SK-N-MC (cell line): ENCODE measurements at regions not wholly inside any gene's neighbourhood (a gene's known extent, or its start where the extent isn't known, plus 50 kb on each side); places are given as distances from the start of the nearest gene placed in this dataset.

ENCODE experiments used
- DNase-seq: peaks from one replicate; pipeline ENCODE4 v3.0.0-alpha.2; 2011; ENCODE audit warnings: low read depth, low spot score
- H3K27ac ChIP-seq: fragments of 200-600 bp; sonication (generic); 2 replicates; pipeline ENCODE4 v1.5.1; 2016; ENCODE audit warnings: mixed run types
- H3K36me3 ChIP-seq: fragments of 200-600 bp; sonication (generic); 2 replicates; pipeline ENCODE4 v1.6.1; 2017; ENCODE audit warnings: antibody characterized with exemption, low read length, mixed read lengths; ENCODE audit not compliant: insufficient read depth
- H3K4me3 ChIP-seq: fragments of 200-600 bp; sonication (generic); 2 replicates; pipeline ENCODE4 v1.5.1; 2016
- H3K9ac ChIP-seq: fragments of 200-600 bp; sonication (generic); 2 replicates; pipeline ENCODE4 v1.8.0; 2017; ENCODE audit warnings: mixed run types, mixed read lengths; ENCODE audit not compliant: insufficient read length
- H3K9me3 ChIP-seq: fragments of 200-600 bp; sonication (generic); 2 replicates; pipeline ENCODE4 v1.6.1; 2017; ENCODE audit warnings: low read depth, mild to moderate bottlenecking, antibody characterized with exemption, low read length, moderate library complexity, mixed read lengths
- EZH2 ChIP-seq: fragments of 200-600 bp; sonication (generic); IDR thresholded peaks from one replicate; pipeline ENCODE4 v1.6.1; 2017; ENCODE audit warnings: antibody characterized with exemption
- FOXP2 ChIP-seq: optimal IDR thresholded peaks from 2 replicates; pipeline ENCODE3; 2011; ENCODE audit warnings: mild to moderate bottlenecking, moderate library complexity; ENCODE audit not compliant: insufficient read depth; ENCODE audit errors: extremely low read length, control extremely low read depth
- POLR2AphosphoS5 ChIP-seq: IDR thresholded peaks from 2 replicates; pipeline ENCODE4 v1.6.1; 2012; ENCODE audit warnings: mild to moderate bottlenecking, low read depth, low read length, borderline replicate concordance

GRCh38 chr4:126568652-126569570, 1063.8 kb upstream of the INTU start:
- Histone ChIP-seq H3K4me3 (no peak overlapping the region), H3K27ac (peak overlapping the region; percentile 5; the same call in 1 of the 2 replicates), H3K9ac (no peak overlapping the region), H3K36me3 (no peaks in the 10 kb centered on the region), H3K9me3 (no peaks in the 10 kb centered on the region)
- no peak for DNase-seq
- TF ChIP-seq POLR2AphosphoS5 (no peak), EZH2 (no peak), FOXP2 (no peak)

DNA sequence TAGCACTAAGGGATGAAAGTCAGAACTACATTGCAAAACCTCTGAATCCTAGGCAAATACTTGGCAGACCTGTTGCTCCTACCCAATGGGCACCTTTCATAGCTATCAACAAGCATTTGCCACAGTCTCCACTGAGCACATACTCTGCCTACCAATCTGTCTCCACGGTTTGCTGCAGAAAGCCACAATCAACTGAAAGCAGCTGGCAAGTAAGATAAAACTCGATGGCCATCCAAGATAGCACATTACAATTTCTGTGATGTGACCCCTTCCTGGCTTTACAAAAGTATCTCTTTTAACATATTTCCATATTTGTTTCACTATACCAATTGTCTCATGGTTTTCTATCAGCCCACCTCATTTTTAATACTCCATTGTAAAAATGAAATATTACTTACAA, 1060.5 kb upstream of the INTU start:
- Histone ChIP-seq H3K36me3 (no peaks in the 10 kb centered on the region), H3K9me3 (no peaks in the 10 kb centered on the region), H3K27ac (no peak overlapping the region), H3K9ac (no peak overlapping the region), H3K4me3 (no peak overlapping the region)
- DNase-seq = no peak
- no peak for TF ChIP-seq FOXP2
- no peak for TF ChIP-seq EZH2
- no peak for TF ChIP-seq POLR2AphosphoS5

GRCh38 chr4:126582737-126583136, 1050.0 kb upstream of the INTU start:
- H3K4me3 ChIP-seq = no peak overlapping the region
- no peak for TF ChIP-seq FOXP2
- TF ChIP-seq POLR2AphosphoS5 = no peak
- no peak for TF ChIP-seq EZH2
- no peak for DNase-seq
- H3K36me3 ChIP-seq = peaks cover 8% of the 10 kb centered on the region; the same call in 1 of the 2 replicates
- no peak overlapping the region for H3K27ac ChIP-seq
- H3K9me3 ChIP-seq = no peaks in the 10 kb centered on the region
- H3K9ac ChIP-seq = no peak overlapping the region

- no peak overlapping the region for H3K4me3 ChIP-seq
- no peaks in the 10 kb centered on the region for H3K9me3 ChIP-seq
- peaks cover 8% of the 10 kb centered on the region; the same call in 1 of the 2 replicates for H3K36me3 ChIP-seq
- DNase-seq = no peak
- H3K27ac ChIP-seq = no peak overlapping the region
- no peak for TF ChIP-seq EZH2
- H3K9ac ChIP-seq = no peak overlapping the region
Measured at GRCh38 chr4:126583509-126583908, 1049.2 kb upstream of the INTU start.

- Histone ChIP-seq H3K27ac (no peak overlapping the region), H3K36me3 (peaks cover 7% of the 10 kb centered on the region; the same call in 1 of the 2 replicates), H3K9ac (no peak overlapping the region), H3K4me3 (no peak overlapping the region), H3K9me3 (peaks cover 5% of the 10 kb centered on the region; the same call in 1 of the 2 replicates)
- no peak for DNase-seq
- TF ChIP-seq FOXP2 (no peak), POLR2AphosphoS5 (no peak), EZH2 (no peak)
Measured at GRCh38 chr4:126591583-126591982, 1041.2 kb upstream of the INTU start.

- Histone ChIP-seq H3K27ac (no peak overlapping the region), H3K36me3 (peaks cover 7% of the 10 kb centered on the region; the same call in 1 of the 2 replicates), H3K9ac (no peak overlapping the region), H3K4me3 (no peak overlapping the region), H3K9me3 (peaks cover 5% of the 10 kb centered on the region; the same call in 1 of the 2 replicates)
- no peak for TF ChIP-seq EZH2
- no peak for TF ChIP-seq FOXP2
- TF ChIP-seq POLR2AphosphoS5 = no peak
- DNase-seq = no peak
Measured at GRCh38 chr4:126592088-126592487, 1040.7 kb upstream of the INTU start.

DNA sequence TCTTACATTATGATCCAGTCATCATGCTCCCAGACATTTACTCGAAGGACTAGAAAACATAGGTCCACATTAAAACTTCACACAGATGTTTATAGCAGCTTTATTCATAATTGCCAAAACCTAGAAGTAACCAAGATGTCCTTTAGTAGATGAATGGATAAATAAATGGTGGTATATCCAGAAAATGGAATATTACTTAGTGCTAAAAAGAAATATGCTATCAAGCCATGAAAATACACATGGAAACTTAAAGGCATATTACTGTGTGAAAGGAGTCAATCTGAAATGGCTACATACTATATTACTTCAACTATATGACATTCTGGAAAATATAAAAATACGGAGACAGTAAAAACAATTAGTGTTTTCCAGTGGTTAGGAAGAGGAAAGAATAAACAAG, 1039.1 kb upstream of the INTU start:
- Histone ChIP-seq H3K36me3 (peaks cover 7% of the 10 kb centered on the region; the same call in 1 of the 2 replicates), H3K9me3 (peaks cover 5% of the 10 kb centered on the region; the same call in 1 of the 2 replicates), H3K4me3 (no peak overlapping the region), H3K9ac (no peak overlapping the region), H3K27ac (no peak overlapping the region)
- TF ChIP-seq FOXP2 (no peak), EZH2 (no peak), POLR2AphosphoS5 (no peak)
- no peak for DNase-seq

DNA sequence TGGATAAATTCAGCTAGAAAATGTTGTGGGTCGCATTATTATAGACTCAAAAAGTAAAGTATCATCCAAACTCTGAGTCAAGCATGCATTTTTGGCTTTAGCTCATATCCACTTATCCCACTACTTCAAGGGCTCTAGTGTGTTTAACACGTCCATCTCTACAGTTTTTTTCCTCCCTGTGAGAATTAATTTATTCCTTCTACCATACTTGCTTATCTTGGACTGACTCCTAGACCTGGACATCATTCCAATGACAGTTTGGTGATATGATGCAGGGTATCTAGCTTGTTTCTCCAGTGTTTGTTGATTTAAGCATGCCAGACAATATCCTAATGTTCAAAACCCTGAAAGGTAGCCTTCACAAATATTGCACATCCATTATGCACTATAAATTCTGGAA, 1037.1 kb upstream of the INTU start:
- peaks cover 16% of the 10 kb centered on the region for H3K36me3 ChIP-seq
- DNase-seq = no peak
- H3K9ac ChIP-seq = no peak overlapping the region
- H3K27ac ChIP-seq = no peak overlapping the region
- H3K4me3 ChIP-seq = no peak overlapping the region
- peaks cover 5% of the 10 kb centered on the region; the same call in 1 of the 2 replicates for H3K9me3 ChIP-seq
- no peak for TF ChIP-seq FOXP2
- no peak for TF ChIP-seq POLR2AphosphoS5
- TF ChIP-seq EZH2 = no peak

GRCh38 chr4:126599746-126600145, 1033.0 kb upstream of the INTU start:
- Histone ChIP-seq H3K9me3 (no peaks in the 10 kb centered on the region; the same call in 1 of the 2 replicates), H3K9ac (no peak overlapping the region), H3K4me3 (no peak overlapping the region; the same call in 1 of the 2 replicates), H3K36me3 (peaks cover 9% of the 10 kb centered on the region), H3K27ac (peak overlapping the region; percentile 82)
- TF ChIP-seq POLR2AphosphoS5 = no peak
- no peak for TF ChIP-seq EZH2
- TF ChIP-seq FOXP2 = no peak
- DNase-seq = no peak
